ENCODE measurements at regions not wholly inside any gene's neighbourhood (a gene's known extent, or its start where the extent isn't known, plus 50 kb on each side); places are given as distances from the start of the nearest gene placed in this dataset.

- Histone ChIP-seq H3K9me3 (no peaks in the 10 kb centered on the region), H3K27ac (no peak overlapping the region), H3K27me3 (no peaks in the 10 kb centered on the region), H3K36me3 (no peaks in the 10 kb centered on the region), H3K4me3 (no peak overlapping the region), H3K4me1 (no peaks in the 10 kb centered on the region)
- no peak for TF ChIP-seq CTCF (IDR thresholded peaks at IDR 0.05 in 4 of 5, conservative IDR thresholded peaks at IDR 0.05 in 1 of 5)
- no peak for TF ChIP-seq POLR2A (IDR thresholded peaks at IDR 0.05)
- DNase-seq (no peak), ATAC-seq (no peak)
- intact Hi-C loops (cut with DNase I; ENCODE audit: low total_unique reads) (no loop called here), in situ Hi-C loops (cut with MboI; ENCODE audit: low sequenced_read_pairs in 4 of 4) (no loop called here)
Observed at GRCh38 chr19:29337029-29337428, 124.1 kb upstream of the UQCRFS1 start.

GRCh38 chr19:29338480-29338879 lies 125.5 kb upstream of the UQCRFS1 start:
- in situ Hi-C loops (cut with MboI; ENCODE audit: low sequenced_read_pairs in 4 of 4), result no loop called here
- no peak overlapping the region for H3K4me3 ChIP-seq
- TF ChIP-seq POLR2A (IDR thresholded peaks at IDR 0.05) (no peak), CTCF (IDR thresholded peaks at IDR 0.05 in 4 of 5, conservative IDR thresholded peaks at IDR 0.05 in 1 of 5) (no peak)
- intact Hi-C loops (cut with DNase I; ENCODE audit: low total_unique reads), result no loop called here
- H3K27ac ChIP-seq, result no peak overlapping the region
- H3K27me3 ChIP-seq, result no peaks in the 10 kb centered on the region
- H3K4me1 ChIP-seq, result no peaks in the 10 kb centered on the region
- H3K36me3 ChIP-seq, result no peaks in the 10 kb centered on the region
- ATAC-seq (no peak), DNase-seq (no peak)
- peaks cover 0 to 7% (median 0%) of the 10 kb centered on the region in 3 donors for H3K9me3 ChIP-seq

DNA sequence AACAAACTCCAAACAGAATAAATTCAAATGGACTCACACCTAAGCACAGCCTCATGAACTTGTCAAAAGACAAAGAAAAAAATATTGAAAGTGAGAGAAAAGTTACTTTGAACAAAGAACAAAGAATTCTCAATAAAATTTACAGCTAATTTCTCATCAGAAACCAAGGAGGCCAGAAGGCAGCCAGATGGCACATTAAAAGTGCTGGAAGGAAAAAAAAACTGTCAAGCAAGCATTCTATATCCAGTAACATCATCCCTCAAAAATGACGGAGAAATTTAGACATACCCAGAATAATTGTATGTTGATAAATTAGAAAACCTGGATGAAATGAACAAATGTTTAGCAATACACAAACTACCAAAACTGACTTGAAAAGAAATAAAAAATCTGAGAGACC lies 129.8 kb upstream of the UQCRFS1 start:
- in situ Hi-C loops (cut with MboI; ENCODE audit: low sequenced_read_pairs in 4 of 4) (no loop called here), intact Hi-C loops (cut with DNase I; ENCODE audit: low total_unique reads) (no loop called here)
- H3K4me1 ChIP-seq, result no peaks in the 10 kb centered on the region
- no peaks in the 10 kb centered on the region for H3K27me3 ChIP-seq
- no peak overlapping the region for H3K27ac ChIP-seq
- no peak for ATAC-seq
- DNase-seq, result no peak
- no peak for TF ChIP-seq POLR2A (IDR thresholded peaks at IDR 0.05)
- no peak for TF ChIP-seq CTCF (IDR thresholded peaks at IDR 0.05 in 4 of 5, conservative IDR thresholded peaks at IDR 0.05 in 1 of 5)
- H3K9me3 ChIP-seq, result peaks cover 0 to 26% (median 0%) of the 10 kb centered on the region in 3 donors
- H3K4me3 ChIP-seq, result no peak overlapping the region
- no peaks in the 10 kb centered on the region for H3K36me3 ChIP-seq

DNA sequence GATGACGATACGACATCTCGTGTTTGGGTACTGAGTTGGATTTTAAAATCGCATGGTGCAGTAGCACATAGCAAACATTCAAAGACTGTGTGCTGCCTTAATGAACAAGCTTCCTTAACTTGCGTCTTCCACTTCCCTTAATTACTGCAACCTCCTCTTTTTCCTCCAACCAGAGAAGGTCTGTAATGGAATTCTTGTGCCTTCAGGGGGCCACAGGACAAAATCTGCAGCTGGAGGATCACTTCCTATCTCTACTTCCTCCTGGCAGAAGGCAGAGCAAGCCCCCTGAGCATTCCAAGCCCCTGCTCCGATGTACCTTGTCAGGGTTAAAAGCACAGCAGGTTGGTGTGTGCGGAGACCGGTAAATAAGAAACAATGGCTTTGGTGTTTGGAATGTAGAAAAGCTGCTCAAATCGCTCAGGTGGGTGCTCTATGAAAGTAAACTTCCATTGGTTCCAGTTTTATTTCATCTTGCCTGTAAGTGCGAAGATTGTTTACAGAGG lies 151.3 kb upstream of the UQCRFS1 start:
- no peak overlapping the region for H3K27ac ChIP-seq
- in situ Hi-C loops (cut with MboI; ENCODE audit: low sequenced_read_pairs in 4 of 4) (no loop called here), intact Hi-C loops (cut with DNase I; ENCODE audit: low total_unique reads) (no loop called here)
- TF ChIP-seq POLR2A (IDR thresholded peaks at IDR 0.05) (no peak), CTCF (IDR thresholded peaks at IDR 0.05 in 4 of 5, conservative IDR thresholded peaks at IDR 0.05 in 1 of 5) (no peak)
- H3K9me3 ChIP-seq, result no peaks in the 10 kb centered on the region
- no peak for DNase-seq
- ATAC-seq, result no peak
- no peaks in the 10 kb centered on the region for H3K4me1 ChIP-seq
- H3K27me3 ChIP-seq, result peaks cover 0 to 3% (median 3%) of the 10 kb centered on the region in 3 donors
- H3K4me3 ChIP-seq, result no peak overlapping the region
- no peaks in the 10 kb centered on the region for H3K36me3 ChIP-seq

- ATAC-seq (no peak), DNase-seq (no peak)
- Histone ChIP-seq H3K36me3 (no peaks in the 10 kb centered on the region), H3K9me3 (no peaks in the 10 kb centered on the region), H3K4me1 (no peaks in the 10 kb centered on the region), H3K27me3 (peaks cover 0 to 3% (median 3%) of the 10 kb centered on the region in 3 donors), H3K4me3 (no peak overlapping the region), H3K27ac (no peak overlapping the region)
- in situ Hi-C loops (cut with MboI; ENCODE audit: low sequenced_read_pairs in 4 of 4) (no loop called here), intact Hi-C loops (cut with DNase I; ENCODE audit: low total_unique reads) (no loop called here)
- TF ChIP-seq CTCF (IDR thresholded peaks at IDR 0.05 in 4 of 5, conservative IDR thresholded peaks at IDR 0.05 in 1 of 5), result no peak
- no peak for TF ChIP-seq POLR2A (IDR thresholded peaks at IDR 0.05)
Observed at GRCh38 chr19:29364999-29365398, 152.0 kb upstream of the UQCRFS1 start.

All from gastrocnemius medialis (tissue), 4 donors.